ENCODE measurements at regions not wholly inside any gene's neighbourhood (a gene's known extent, or its start where the extent isn't known, plus 50 kb on each side); places are given as distances from the start of the nearest gene placed in this dataset.

GRCh38 chr6:94245395-94245794, 826.0 kb upstream of the EPHA7 start:
- WGBS, 2 donors = 83 to 85% methylated on average over 4 of the region's 4 CpGs
- no peak overlapping the region for H3K4me3 ChIP-seq
- no peak for DNase-seq

GRCh38 chr6:94238868-94239267, 819.5 kb upstream of the EPHA7 start:
- H3K9me3 ChIP-seq (ENCODE audit: control insufficient read depth in 4 of 4, insufficient read depth in 3 of 4, low read length in 3 of 4) = no peaks in the 10 kb centered on the region
- H3K4me1 ChIP-seq (ENCODE audit: control insufficient read depth in 5 of 5, insufficient read depth in 5 of 5, low read length in 5 of 5) = no peaks in the 10 kb centered on the region
- H3K36me3 ChIP-seq (ENCODE audit: control insufficient read depth in 4 of 4, insufficient read depth in 4 of 4, low read length in 4 of 4) = no peaks in the 10 kb centered on the region
- DNase-seq = no peak
- H3K9ac ChIP-seq (ENCODE audit: insufficient read depth in 1 of 2, low read length in 2 of 2) = no peak overlapping the region
- no peak for ATAC-seq (ENCODE audit: insufficient read depth, low FRiP score)
- no peak overlapping the region for H3K27ac ChIP-seq (ENCODE audit: low read depth in 1 of 2, low read length in 1 of 2)
- H3K4me3 ChIP-seq = no peak overlapping the region
- TF ChIP-seq CTCF (IDR thresholded peaks at IDR 0.05; ENCODE audit: control extremely low read depth, extremely low read depth) = no peak
- no peaks in the 10 kb centered on the region for H3K27me3 ChIP-seq (ENCODE audit: control insufficient read depth in 3 of 3, insufficient read depth in 3 of 3, low read length in 2 of 3)
- WGBS, 2 donors = 5 to 6% methylated on average over 1 of the region's 1 CpG

More at GRCh38 chr6:94245395-94245794, 826.0 kb upstream of the EPHA7 start:
- Histone ChIP-seq H3K27me3 (ENCODE audit: control insufficient read depth in 3 of 3, insufficient read depth in 3 of 3, low read length in 2 of 3) (no peaks in the 10 kb centered on the region), H3K9me3 (ENCODE audit: control insufficient read depth in 4 of 4, insufficient read depth in 3 of 4, low read length in 3 of 4) (no peaks in the 10 kb centered on the region), H3K36me3 (ENCODE audit: control insufficient read depth in 4 of 4, insufficient read depth in 4 of 4, low read length in 4 of 4) (no peaks in the 10 kb centered on the region), H3K4me1 (ENCODE audit: control insufficient read depth in 5 of 5, insufficient read depth in 5 of 5, low read length in 5 of 5) (no peaks in the 10 kb centered on the region), H3K9ac (ENCODE audit: insufficient read depth in 1 of 2, low read length in 2 of 2) (no peak overlapping the region), H3K27ac (ENCODE audit: low read depth in 1 of 2, low read length in 1 of 2) (no peak overlapping the region)
- no peak for ATAC-seq (ENCODE audit: insufficient read depth, low FRiP score)
- TF ChIP-seq CTCF (IDR thresholded peaks at IDR 0.05; ENCODE audit: control extremely low read depth, extremely low read depth) = no peak

- Histone ChIP-seq H3K36me3 (ENCODE audit: control insufficient read depth in 4 of 4, insufficient read depth in 4 of 4, low read length in 4 of 4) (no peaks in the 10 kb centered on the region), H3K27ac (ENCODE audit: low read depth in 1 of 2, low read length in 1 of 2) (no peak overlapping the region), H3K9me3 (ENCODE audit: control insufficient read depth in 4 of 4, insufficient read depth in 3 of 4, low read length in 3 of 4) (no peaks in the 10 kb centered on the region), H3K27me3 (ENCODE audit: control insufficient read depth in 3 of 3, insufficient read depth in 3 of 3, low read length in 2 of 3) (no peaks in the 10 kb centered on the region), H3K4me1 (ENCODE audit: control insufficient read depth in 5 of 5, insufficient read depth in 5 of 5, low read length in 5 of 5) (no peaks in the 10 kb centered on the region), H3K9ac (ENCODE audit: insufficient read depth in 1 of 2, low read length in 2 of 2) (no peak overlapping the region), H3K4me3 (no peak overlapping the region)
- no peak for TF ChIP-seq CTCF (IDR thresholded peaks at IDR 0.05; ENCODE audit: control extremely low read depth, extremely low read depth)
- DNase-seq = peak in 2 of 3 donors; percentile 6 to 40
- 53 to 72% methylated on average over 4 of the region's 4 CpGs for WGBS, 2 donors
- ATAC-seq (ENCODE audit: insufficient read depth, low FRiP score) = no peak
These were observed 808.4 kb upstream of the EPHA7 start for GRCh38 chr6:94227741-94228140.

GRCh38 chr6:94217836-94218235, 798.5 kb upstream of the EPHA7 start:
- Histone ChIP-seq H3K9me3 (ENCODE audit: control insufficient read depth in 4 of 4, insufficient read depth in 3 of 4, low read length in 3 of 4) (no peaks in the 10 kb centered on the region), H3K4me1 (ENCODE audit: control insufficient read depth in 5 of 5, insufficient read depth in 5 of 5, low read length in 5 of 5) (peaks cover 0 to 4% (median 0%) of the 10 kb centered on the region in 5 donors), H3K9ac (ENCODE audit: insufficient read depth in 1 of 2, low read length in 2 of 2) (no peak overlapping the region), H3K4me3 (no peak overlapping the region), H3K27me3 (ENCODE audit: control insufficient read depth in 3 of 3, insufficient read depth in 3 of 3, low read length in 2 of 3) (no peaks in the 10 kb centered on the region), H3K36me3 (ENCODE audit: control insufficient read depth in 4 of 4, insufficient read depth in 4 of 4, low read length in 4 of 4) (no peaks in the 10 kb centered on the region), H3K27ac (ENCODE audit: low read depth in 1 of 2, low read length in 1 of 2) (no peak overlapping the region)
- no peak for TF ChIP-seq CTCF (IDR thresholded peaks at IDR 0.05; ENCODE audit: control extremely low read depth, extremely low read depth)
- ATAC-seq (ENCODE audit: insufficient read depth, low FRiP score) (no peak), DNase-seq (peak in 2 of 3 donors; percentile 80 to 83)
- 44 to 50% methylated on average over 2 of the region's 2 CpGs for WGBS, 2 donors
